WTC11 (cell line): ENCODE measurements at regions not wholly inside any gene's neighbourhood (a gene's known extent, or its start where the extent isn't known, plus 50 kb on each side); places are given as distances from the start of the nearest gene placed in this dataset.

Source experiments
- HMGA2 ChIP-seq: fragments of 250-450 bp; sonication (Bioruptor Pico); IDR thresholded peaks from 2 replicates; pipeline ENCODE4 v1.4.0; 2021; ENCODE audit warnings: mild to moderate bottlenecking, moderate library complexity
- MXD4 ChIP-seq: fragments of 250-450 bp; sonication (Bioruptor Pico); IDR thresholded peaks from 2 replicates; pipeline ENCODE4 v1.8.0; 2021; ENCODE audit warnings: mild to moderate bottlenecking, moderate library complexity, borderline replicate concordance
- ZNF423 ChIP-seq: fragments of 250-450 bp; sonication (Bioruptor Pico); IDR thresholded peaks from 2 replicates; pipeline ENCODE4 v2.1.2; 2022; ENCODE audit warnings: mild to moderate bottlenecking, moderate library complexity

GRCh38 chr6:74879234-74879633 is 326.6 kb downstream of the COL12A1 start:
- TF ChIP-seq MXD4 (CRISPR knock-in tag) (no peak), HMGA2 (CRISPR knock-in tag) (no peak), ZNF423 (CRISPR knock-in tag) (no peak)
